ENCODE measurements at regions not wholly inside any gene's neighbourhood (a gene's known extent, or its start where the extent isn't known, plus 50 kb on each side); places are given as distances from the start of the nearest gene placed in this dataset.

DNA sequence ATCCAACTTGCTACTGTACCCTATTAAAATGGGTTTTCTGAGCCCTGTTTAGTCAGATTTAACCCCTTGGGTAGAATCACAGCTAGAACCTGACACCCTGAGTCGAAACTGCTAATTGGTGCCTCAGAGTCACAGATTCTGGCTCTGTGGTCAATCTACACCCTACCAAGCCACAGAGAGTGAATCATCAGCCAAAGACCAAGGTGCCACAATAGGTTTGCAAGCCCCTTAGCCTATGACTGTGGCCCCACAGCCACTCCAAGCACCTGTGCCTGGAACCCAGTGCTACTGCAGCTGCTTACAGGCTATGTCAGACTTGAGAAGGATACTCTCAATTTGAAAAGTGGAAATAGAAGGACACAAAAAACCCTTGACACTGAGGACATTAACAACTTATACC, 202.8 kb upstream of the KCND2 start:
- H3K4me3 ChIP-seq (ENCODE audit: low read depth, low read length, poor library complexity, severe bottlenecking) = no peak overlapping the region
- no TSS peak for BruUV-seq (replicated peaks)
- CTCF ChIA-PET = no interaction called here
- POLR2A ChIA-PET (ENCODE audit: low non-redundant PET) = no interaction called here
- intact Hi-C loops (cut with micrococcal nuclease; ENCODE audit: unreplicated experiment) = no loop called here
- H3K27ac ChIP-seq (ENCODE audit: low read depth, low read length, poor library complexity, severe bottlenecking) = no peak overlapping the region
- H3K9me3 ChIP-seq (ENCODE audit: low read depth, low read length, poor library complexity, severe bottlenecking) = no peaks in the 10 kb centered on the region
- TF ChIP-seq, protein P1, sequence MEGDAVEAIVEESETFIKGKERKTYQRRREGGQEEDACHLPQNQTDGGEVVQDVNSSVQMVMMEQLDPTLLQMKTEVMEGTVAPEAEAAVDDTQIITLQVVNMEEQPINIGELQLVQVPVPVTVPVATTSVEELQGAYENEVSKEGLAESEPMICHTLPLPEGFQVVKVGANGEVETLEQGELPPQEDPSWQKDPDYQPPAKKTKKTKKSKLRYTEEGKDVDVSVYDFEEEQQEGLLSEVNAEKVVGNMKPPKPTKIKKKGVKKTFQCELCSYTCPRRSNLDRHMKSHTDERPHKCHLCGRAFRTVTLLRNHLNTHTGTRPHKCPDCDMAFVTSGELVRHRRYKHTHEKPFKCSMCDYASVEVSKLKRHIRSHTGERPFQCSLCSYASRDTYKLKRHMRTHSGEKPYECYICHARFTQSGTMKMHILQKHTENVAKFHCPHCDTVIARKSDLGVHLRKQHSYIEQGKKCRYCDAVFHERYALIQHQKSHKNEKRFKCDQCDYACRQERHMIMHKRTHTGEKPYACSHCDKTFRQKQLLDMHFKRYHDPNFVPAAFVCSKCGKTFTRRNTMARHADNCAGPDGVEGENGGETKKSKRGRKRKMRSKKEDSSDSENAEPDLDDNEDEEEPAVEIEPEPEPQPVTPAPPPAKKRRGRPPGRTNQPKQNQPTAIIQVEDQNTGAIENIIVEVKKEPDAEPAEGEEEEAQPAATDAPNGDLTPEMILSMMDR (conservative IDR thresholded peaks at IDR 0.05; ENCODE audit: low read depth, low read length) = no peak
- no peak for TF ChIP-seq EZH2 (IDR thresholded peaks at IDR 0.05; ENCODE audit: borderline replicate concordance, low read depth, low read length, poor library complexity, severe bottlenecking)
- no peaks in the 10 kb centered on the region for H3K36me3 ChIP-seq (ENCODE audit: insufficient read depth, low read length, poor library complexity, severe bottlenecking)
- no peaks in the 10 kb centered on the region for H3K27me3 ChIP-seq (replicated peaks; ENCODE audit: insufficient read depth, low read depth, low read length, poor library complexity)
- no peak for DNase-seq (ENCODE audit: low spot score)
- H3K4me1 ChIP-seq (ENCODE audit: insufficient read depth, low read length, poor library complexity, severe bottlenecking) = no peaks in the 10 kb centered on the region

GRCh38 chr7:120077777-120078176, 195.2 kb upstream of the KCND2 start:
- no peak for DNase-seq (ENCODE audit: low spot score)
- H3K36me3 ChIP-seq (ENCODE audit: insufficient read depth, low read length, poor library complexity, severe bottlenecking) = no peaks in the 10 kb centered on the region
- ChIA-PET CTCF (no interaction called here), POLR2A (ENCODE audit: low non-redundant PET) (no interaction called here)
- intact Hi-C loops (cut with micrococcal nuclease; ENCODE audit: unreplicated experiment) = no loop called here
- no peaks in the 10 kb centered on the region for H3K9me3 ChIP-seq (ENCODE audit: low read depth, low read length, poor library complexity, severe bottlenecking)
- H3K27me3 ChIP-seq (replicated peaks; ENCODE audit: insufficient read depth, low read depth, low read length, poor library complexity) = no peaks in the 10 kb centered on the region
- no peak overlapping the region for H3K4me3 ChIP-seq (ENCODE audit: low read depth, low read length, poor library complexity, severe bottlenecking)
- no peaks in the 10 kb centered on the region for H3K4me1 ChIP-seq (ENCODE audit: insufficient read depth, low read length, poor library complexity, severe bottlenecking)
- no TSS peak for BruUV-seq (replicated peaks)
- no peak for TF ChIP-seq EZH2 (IDR thresholded peaks at IDR 0.05; ENCODE audit: borderline replicate concordance, low read depth, low read length, poor library complexity, severe bottlenecking)
- TF ChIP-seq, protein P1 (conservative IDR thresholded peaks at IDR 0.05; ENCODE audit: low read depth, low read length) = no peak
- H3K27ac ChIP-seq (ENCODE audit: low read depth, low read length, poor library complexity, severe bottlenecking) = no peak overlapping the region

DNA sequence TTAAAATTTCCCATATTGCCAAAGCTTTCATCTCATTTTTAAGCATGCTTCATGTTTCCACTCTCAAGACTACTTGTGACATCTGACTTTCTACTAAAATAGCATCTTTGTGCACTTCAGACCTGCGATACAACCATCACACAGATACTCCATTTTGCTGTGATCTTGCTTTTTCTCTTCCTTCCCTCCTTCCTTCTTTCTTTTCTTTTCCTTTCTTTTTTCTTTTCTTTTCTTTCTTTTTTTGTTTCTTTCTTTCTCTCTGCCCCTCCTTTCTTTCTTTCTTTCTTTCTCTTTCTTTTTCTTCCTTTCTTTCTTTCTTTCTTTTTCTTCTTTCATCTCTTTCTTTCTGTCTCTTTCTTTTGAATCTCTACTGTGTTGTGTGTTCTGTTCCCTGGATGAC, 194.0 kb upstream of the KCND2 start:
- DNase-seq (ENCODE audit: low spot score) = no peak
- intact Hi-C loops (cut with micrococcal nuclease; ENCODE audit: unreplicated experiment) = no loop called here
- CTCF ChIA-PET = no interaction called here
- POLR2A ChIA-PET (ENCODE audit: low non-redundant PET) = no interaction called here
- H3K27ac ChIP-seq (ENCODE audit: low read depth, low read length, poor library complexity, severe bottlenecking) = no peak overlapping the region
- BruUV-seq (replicated peaks) = no TSS peak
- H3K36me3 ChIP-seq (ENCODE audit: insufficient read depth, low read length, poor library complexity, severe bottlenecking) = no peaks in the 10 kb centered on the region
- no peaks in the 10 kb centered on the region for H3K9me3 ChIP-seq (ENCODE audit: low read depth, low read length, poor library complexity, severe bottlenecking)
- H3K4me3 ChIP-seq (ENCODE audit: low read depth, low read length, poor library complexity, severe bottlenecking) = no peak overlapping the region
- H3K27me3 ChIP-seq (replicated peaks; ENCODE audit: insufficient read depth, low read depth, low read length, poor library complexity) = no peaks in the 10 kb centered on the region
- TF ChIP-seq, protein P1 (conservative IDR thresholded peaks at IDR 0.05; ENCODE audit: low read depth, low read length) = no peak
- TF ChIP-seq EZH2 (IDR thresholded peaks at IDR 0.05; ENCODE audit: borderline replicate concordance, low read depth, low read length, poor library complexity, severe bottlenecking) = no peak
- no peaks in the 10 kb centered on the region for H3K4me1 ChIP-seq (ENCODE audit: insufficient read depth, low read length, poor library complexity, severe bottlenecking)

Data from A673 (cell line).